ENCODE measurements at regions not wholly inside any gene's neighbourhood (a gene's known extent, or its start where the extent isn't known, plus 50 kb on each side); places are given as distances from the start of the nearest gene placed in this dataset.

GRCh38 chr1:219518168-219518906 lies 94.6 kb downstream of the ZC3H11B start:
- no peak for TF ChIP-seq EZH2 (IDR thresholded peaks at IDR 0.05; ENCODE audit: low read depth)
- no peak for TF ChIP-seq CTCF (conservative IDR thresholded peaks at IDR 0.05)
